IMR-90 (cell line): ENCODE measurements at regions not wholly inside any gene's neighbourhood (a gene's known extent, or its start where the extent isn't known, plus 50 kb on each side); places are given as distances from the start of the nearest gene placed in this dataset.

Source experiments
- MAFK ChIP-seq: IDR thresholded peaks from 2 replicates; pipeline ENCODE4 v1.6.1; 2012; ENCODE audit warnings: low read depth, low read length, improper control_type of control experiment
- MXI1 ChIP-seq: IDR thresholded peaks from 2 replicates; pipeline ENCODE4 v1.6.1; 2012; ENCODE audit warnings: low read depth, mild to moderate bottlenecking, low read length, moderate library complexity, borderline replicate concordance
- POLR2A ChIP-seq: IDR thresholded peaks from 2 replicates; pipeline ENCODE4 v1.6.1; 2012; ENCODE audit warnings: mild to moderate bottlenecking, low read depth, low read length

- TF ChIP-seq POLR2A: peak; percentile 2
- no peak for TF ChIP-seq MAFK
- TF ChIP-seq MXI1: no peak
These were observed 200.0 kb downstream of the GLI2 start (continued) for GRCh38 chr2:120935339-120936313.
